PFSK-1 (cell line): ENCODE measurements at regions not wholly inside any gene's neighbourhood (a gene's known extent, or its start where the extent isn't known, plus 50 kb on each side); places are given as distances from the start of the nearest gene placed in this dataset.

Source experiments
- FOXP2 ChIP-seq: optimal IDR thresholded peaks from 2 replicates; pipeline ENCODE3; 2011; ENCODE audit warnings: borderline replicate concordance, control low read depth, inconsistent platforms; ENCODE audit not compliant: insufficient read depth; ENCODE audit errors: extremely low read length, extremely low read depth
- POLR2AphosphoS5 ChIP-seq: IDR thresholded peaks from 2 replicates; pipeline ENCODE4 v1.6.1; 2012; ENCODE audit warnings: low read depth, mild to moderate bottlenecking, control low read depth, low read length, moderate library complexity
- SIN3A ChIP-seq: IDR thresholded peaks from 2 replicates; pipeline ENCODE4 v1.6.1; 2012; ENCODE audit warnings: mild to moderate bottlenecking, low read length, moderate library complexity, borderline replicate concordance; ENCODE audit not compliant: insufficient read depth
- TAF1 ChIP-seq: IDR thresholded peaks from 2 replicates; pipeline ENCODE4 v1.6.1; 2012; ENCODE audit warnings: low read length, control low read depth, borderline replicate concordance; ENCODE audit not compliant: insufficient read depth
- TF ChIP-seq, protein P1 (sequence below), 2 experiments: IDR thresholded peaks; 2 replicates each; pipeline versions ENCODE4 v1.6.1 to v1.8.0; 2011 to 2012; ENCODE audit warnings: low read depth in 2 of 2, low read length in 2 of 2, control low read depth in 1 of 2, inconsistent platforms in 1 of 2, mild to moderate bottlenecking in 1 of 2, moderate library complexity in 1 of 2; ENCODE audit not compliant: insufficient read depth in 1 of 2

DNA sequence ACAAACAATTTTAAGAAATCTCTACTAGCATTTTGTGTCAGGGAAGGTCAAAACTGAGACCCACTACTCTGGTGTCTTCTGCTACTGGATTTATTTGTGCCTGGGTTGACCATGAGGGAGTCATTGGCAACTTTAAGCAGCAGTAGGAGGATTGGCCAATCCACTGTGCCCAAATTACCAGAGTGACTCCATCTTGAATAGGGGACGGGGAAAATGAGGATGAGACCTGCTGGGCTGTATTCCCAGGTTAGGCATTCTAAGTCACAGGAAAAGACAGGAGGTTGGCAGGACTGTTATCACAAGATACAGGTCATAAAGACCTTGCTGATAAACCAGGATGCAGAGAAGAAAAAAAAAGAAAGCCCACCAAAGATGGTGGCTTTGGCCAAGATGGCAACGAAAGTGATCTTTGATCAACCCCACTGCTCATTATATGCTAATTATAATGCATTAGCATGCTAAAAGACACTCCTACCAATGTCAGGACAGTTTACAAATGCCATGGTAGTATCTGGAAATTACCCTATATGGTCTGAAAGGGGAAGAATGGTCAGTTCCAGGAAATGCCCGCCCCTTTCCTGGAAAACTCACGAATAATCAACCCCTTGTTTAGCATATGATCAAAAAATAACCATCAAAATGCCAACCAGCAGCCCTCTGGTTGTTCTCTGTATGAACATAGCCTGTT, 200.9 kb downstream of the LTN1 start:
- TF ChIP-seq TAF1 = no peak
- TF ChIP-seq, protein P1, sequence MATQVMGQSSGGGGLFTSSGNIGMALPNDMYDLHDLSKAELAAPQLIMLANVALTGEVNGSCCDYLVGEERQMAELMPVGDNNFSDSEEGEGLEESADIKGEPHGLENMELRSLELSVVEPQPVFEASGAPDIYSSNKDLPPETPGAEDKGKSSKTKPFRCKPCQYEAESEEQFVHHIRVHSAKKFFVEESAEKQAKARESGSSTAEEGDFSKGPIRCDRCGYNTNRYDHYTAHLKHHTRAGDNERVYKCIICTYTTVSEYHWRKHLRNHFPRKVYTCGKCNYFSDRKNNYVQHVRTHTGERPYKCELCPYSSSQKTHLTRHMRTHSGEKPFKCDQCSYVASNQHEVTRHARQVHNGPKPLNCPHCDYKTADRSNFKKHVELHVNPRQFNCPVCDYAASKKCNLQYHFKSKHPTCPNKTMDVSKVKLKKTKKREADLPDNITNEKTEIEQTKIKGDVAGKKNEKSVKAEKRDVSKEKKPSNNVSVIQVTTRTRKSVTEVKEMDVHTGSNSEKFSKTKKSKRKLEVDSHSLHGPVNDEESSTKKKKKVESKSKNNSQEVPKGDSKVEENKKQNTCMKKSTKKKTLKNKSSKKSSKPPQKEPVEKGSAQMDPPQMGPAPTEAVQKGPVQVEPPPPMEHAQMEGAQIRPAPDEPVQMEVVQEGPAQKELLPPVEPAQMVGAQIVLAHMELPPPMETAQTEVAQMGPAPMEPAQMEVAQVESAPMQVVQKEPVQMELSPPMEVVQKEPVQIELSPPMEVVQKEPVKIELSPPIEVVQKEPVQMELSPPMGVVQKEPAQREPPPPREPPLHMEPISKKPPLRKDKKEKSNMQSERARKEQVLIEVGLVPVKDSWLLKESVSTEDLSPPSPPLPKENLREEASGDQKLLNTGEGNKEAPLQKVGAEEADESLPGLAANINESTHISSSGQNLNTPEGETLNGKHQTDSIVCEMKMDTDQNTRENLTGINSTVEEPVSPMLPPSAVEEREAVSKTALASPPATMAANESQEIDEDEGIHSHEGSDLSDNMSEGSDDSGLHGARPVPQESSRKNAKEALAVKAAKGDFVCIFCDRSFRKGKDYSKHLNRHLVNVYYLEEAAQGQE (IDR thresholded peaks at IDR 0.05; ENCODE audit: insufficient read depth in 1 of 2, low read depth in 2 of 2, low read length in 2 of 2) = no peak
- no peak for TF ChIP-seq POLR2AphosphoS5
- TF ChIP-seq SIN3A = no peak
- TF ChIP-seq FOXP2 = no peak
